HG02588 (cell line): ENCODE measurements at regions not wholly inside any gene's neighbourhood (a gene's known extent, or its start where the extent isn't known, plus 50 kb on each side); places are given as distances from the start of the nearest gene placed in this dataset.
"Not testable (repeated sequence)": the region's sequence is repeated elsewhere in the genome, so short reads cannot be mapped to it uniquely, and the experiment has no call there.

Experiments
- ATAC-seq: cut with Tn5 transposase; IDR thresholded peaks from one replicate; pipeline ENCODE4 v1.9.1; 2021; ENCODE audit warnings: mild to moderate bottlenecking, moderate library complexity; ENCODE audit not compliant: unreplicated experiment

DNA sequence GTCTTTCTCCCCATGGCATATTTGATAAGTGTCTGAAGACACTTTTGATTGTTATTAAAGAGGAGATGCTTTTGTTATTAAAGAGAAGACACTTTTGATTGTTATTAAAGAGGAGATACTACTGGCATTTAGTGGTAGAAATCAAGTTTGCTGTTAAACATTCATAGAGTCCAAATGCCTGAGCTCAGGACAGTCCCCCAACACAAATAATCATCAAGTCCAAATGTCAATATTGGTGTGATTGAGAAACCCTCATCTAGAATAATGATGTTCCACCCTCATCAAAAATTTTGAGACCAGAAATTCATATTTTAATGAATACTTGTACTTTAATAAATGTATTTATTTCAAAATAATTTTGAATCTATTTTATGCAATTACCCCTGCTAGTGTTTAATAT lies 1412.9 kb upstream of the PCDH7 start:
- ATAC-seq = no peak

DNA sequence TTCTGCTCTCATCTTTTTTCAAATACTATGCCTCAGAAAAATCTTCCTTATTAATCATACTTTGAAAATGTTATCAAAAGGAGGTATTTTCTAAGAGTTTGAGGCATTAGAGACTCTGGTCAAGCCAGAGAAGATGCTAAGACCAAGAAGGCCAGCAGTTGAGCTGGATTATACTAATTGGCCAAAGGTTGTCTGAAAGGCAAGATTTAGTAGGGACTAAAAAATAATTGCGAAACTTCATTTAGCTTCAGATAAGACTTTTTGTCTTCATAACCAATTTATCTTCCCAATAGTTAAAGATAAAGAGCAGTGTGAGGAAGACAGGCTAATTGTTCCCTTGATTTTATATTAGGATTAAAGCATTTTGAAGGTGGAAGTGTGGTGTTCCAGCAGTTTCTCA lies 1412.4 kb upstream of the PCDH7 start:
- ATAC-seq = no peak

GRCh38 chr4:29309050-29309449 lies 1411.1 kb upstream of the PCDH7 start:
- no peak for ATAC-seq

GRCh38 chr4:29310252-29310651 lies 1409.9 kb upstream of the PCDH7 start:
- ATAC-seq = no peak

GRCh38 chr4:29311247-29311646 lies 1408.9 kb upstream of the PCDH7 start:
- ATAC-seq = no peak

- no peak for ATAC-seq
Observed at GRCh38 chr4:29319663-29320340, 1400.4 kb upstream of the PCDH7 start.

- no peak for ATAC-seq
Observed at GRCh38 chr4:29320947-29321620, 1399.1 kb upstream of the PCDH7 start.

DNA sequence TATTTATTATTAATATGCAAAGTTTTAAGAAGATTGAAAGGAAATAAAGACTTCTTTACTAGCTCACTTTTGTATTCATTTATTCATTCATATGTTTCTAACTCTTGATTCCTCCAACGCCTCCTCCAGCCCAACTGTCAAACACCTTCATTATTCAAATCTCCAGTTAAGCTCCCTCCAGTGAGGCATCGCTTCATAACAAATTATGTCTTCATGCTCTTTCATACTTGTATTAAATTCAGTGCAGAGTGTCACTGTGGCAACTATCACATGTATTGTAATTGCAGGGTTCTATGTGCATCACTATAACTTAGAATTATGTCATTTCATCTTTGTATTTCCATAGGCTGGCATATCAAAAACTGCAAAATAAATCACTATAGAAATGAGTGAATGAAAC lies 1394.2 kb upstream of the PCDH7 start:
- no peak for ATAC-seq

GRCh38 chr4:29326816-29327215 lies 1393.4 kb upstream of the PCDH7 start:
- ATAC-seq = no peak

DNA sequence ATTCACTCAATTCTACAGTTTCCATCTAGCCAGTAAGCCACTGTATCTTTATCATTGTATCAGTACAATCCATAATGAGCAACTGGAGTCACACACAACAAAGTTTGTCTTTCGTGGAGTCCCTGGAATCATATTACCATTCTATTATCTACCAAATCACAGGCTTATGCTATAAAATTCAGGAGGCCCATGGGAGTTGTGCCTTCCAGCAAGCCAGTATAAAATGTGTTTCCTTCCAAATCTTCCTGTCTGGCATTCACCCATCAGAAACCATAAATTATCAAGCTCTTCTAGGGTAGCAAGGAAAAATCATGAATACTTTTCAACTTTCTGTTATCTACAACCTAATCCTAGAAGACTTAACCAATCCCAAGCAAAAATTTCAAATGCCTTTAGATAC lies 1383.3 kb upstream of the PCDH7 start:
- no peak for ATAC-seq

DNA sequence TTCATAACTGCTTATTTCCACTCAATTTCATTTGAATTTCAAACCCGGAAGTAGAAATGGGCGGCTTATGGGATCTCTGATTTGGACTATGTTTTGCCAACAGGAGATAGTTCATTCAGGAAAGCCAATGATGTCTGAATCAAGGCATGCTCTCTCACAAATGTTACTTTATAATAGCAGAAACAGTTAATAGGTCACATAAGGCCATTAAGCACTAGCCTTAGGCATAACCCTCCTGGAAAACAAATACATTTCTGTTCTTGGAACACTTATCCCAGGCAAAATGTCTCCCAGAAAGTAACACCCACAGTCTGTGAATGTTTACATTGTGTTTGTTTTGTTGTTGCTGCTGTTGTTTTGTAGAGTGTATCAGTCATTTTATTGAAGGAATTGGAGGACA lies 1347.2 kb upstream of the PCDH7 start:
- ATAC-seq = no peak

DNA sequence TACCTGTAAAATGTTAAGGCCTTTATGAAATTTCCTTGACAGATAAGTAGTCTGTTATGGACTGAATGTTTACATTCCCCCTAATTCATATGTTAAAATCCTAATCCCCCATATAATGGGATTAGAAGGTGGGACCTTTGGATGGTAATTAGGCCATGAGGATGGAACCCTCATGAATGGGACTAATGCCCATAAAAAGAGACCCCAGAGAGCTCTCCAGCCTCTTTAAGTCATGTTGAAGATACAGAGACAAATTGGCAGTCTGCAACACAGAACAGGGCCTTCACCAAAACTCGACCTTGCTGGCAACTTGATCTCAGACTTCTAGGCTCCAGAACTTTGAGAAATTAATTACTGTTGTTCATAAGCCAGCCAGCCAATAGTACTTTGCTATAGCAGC lies 1344.5 kb upstream of the PCDH7 start:
- ATAC-seq = no peak

DNA sequence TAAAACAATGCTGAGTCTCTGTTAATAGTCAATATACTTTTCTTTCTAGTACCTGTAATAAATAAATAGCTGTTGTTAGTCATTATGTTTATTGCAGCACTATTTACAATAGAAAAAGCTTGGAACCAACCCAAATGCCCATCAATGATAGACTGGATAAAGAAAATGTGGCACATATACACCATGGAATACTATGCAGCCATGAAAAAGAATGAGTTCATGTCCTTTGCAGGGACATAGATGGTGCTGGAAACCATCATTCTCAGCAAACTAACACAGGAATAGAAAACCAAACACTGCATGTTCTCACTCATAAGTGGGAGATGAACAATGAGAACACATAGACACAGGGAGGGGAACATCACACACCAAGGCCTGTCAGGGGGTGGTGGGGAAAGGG lies 1341.9 kb upstream of the PCDH7 start:
- ATAC-seq = not testable (repeated sequence)

- ATAC-seq = no peak
Observed at GRCh38 chr4:29390921-29391320, 1329.2 kb upstream of the PCDH7 start.

DNA sequence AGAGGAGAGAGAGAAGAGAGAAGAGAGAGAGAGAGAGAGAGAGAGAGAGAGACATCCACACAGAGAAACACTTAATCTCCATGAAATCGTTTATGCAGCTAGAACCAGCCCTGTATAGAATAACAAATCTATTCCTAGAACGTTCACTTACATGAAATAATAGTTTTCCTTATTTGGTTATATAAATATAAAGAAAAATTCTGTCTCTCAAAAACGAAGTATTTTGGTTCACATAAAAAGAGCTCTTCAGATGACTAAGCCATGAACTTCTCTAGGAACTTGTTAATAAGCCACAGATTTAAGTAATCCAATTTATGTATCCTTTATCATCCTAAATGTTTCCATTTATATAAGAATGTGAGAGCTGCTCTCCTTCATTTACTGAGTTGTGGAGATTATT lies 1315.1 kb upstream of the PCDH7 start:
- no peak for ATAC-seq

GRCh38 chr4:29415771-29416170 lies 1304.4 kb upstream of the PCDH7 start:
- no peak for ATAC-seq

GRCh38 chr4:29423836-29424721 lies 1296.1 kb upstream of the PCDH7 start:
- ATAC-seq = no peak

- ATAC-seq = no peak
Observed at GRCh38 chr4:29453303-29453820, 1266.8 kb upstream of the PCDH7 start.

DNA sequence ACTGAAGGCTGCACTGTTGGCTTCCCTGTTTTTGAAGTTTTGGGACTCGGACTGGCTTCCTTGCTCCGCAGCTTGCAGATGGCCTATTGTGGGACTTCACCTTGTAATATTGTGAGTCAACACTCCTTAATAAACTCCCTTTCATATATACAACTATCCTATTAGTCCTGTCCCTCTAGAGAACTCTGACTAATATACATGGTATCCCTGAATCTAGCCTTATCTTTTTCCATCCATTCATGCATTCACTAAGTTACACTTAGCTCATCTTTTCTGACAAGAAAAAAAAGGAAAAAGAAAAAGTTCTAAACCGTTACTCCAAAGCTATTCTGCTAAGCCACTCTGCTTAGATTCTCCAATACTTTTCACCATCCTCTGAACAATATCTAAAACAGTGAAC lies 1260.2 kb upstream of the PCDH7 start:
- ATAC-seq = no peak

- no peak for ATAC-seq
Observed at GRCh38 chr4:29467044-29467717, 1253.0 kb upstream of the PCDH7 start.
